HG03354 (cell line): ENCODE measurements at regions not wholly inside any gene's neighbourhood (a gene's known extent, or its start where the extent isn't known, plus 50 kb on each side); places are given as distances from the start of the nearest gene placed in this dataset.
A peak's percentile ranks its signal among the peaks of the same experiment; 100 is the strongest.

Experiments used
- ATAC-seq: cut with Tn5 transposase; IDR thresholded peaks from one replicate; pipeline ENCODE4 v1.9.1; 2021; ENCODE audit warnings: mild to moderate bottlenecking; ENCODE audit not compliant: unreplicated experiment, poor library complexity, severe bottlenecking

DNA sequence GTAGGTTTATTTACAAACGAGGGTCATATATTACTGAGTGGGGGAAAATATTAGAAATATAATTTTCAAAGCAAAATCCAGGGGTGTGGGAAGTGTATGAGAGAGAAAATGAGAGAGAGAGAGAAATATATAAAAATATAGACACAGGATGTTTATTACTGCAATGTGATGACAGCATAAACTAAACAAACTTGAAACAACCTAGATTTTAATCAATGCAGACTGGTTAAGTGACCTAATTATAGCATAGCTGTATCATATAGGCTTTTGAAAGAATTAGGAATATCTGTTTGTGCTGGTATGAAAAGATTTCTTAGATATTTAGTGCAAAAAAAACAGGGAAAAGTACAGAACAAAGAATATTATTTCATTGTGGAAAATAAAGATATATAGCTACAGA lies 280.5 kb downstream of the ACTL7B start:
- ATAC-seq = no peak

GRCh38 chr9:108569624-108570023 lies 286.2 kb downstream of the ACTL7B start:
- no peak for ATAC-seq

- no peak for ATAC-seq
Observed at GRCh38 chr9:108568093-108568492, 287.7 kb downstream of the ACTL7B start.

GRCh38 chr9:108567571-108567970 lies 288.2 kb downstream of the ACTL7B start:
- no peak for ATAC-seq

DNA sequence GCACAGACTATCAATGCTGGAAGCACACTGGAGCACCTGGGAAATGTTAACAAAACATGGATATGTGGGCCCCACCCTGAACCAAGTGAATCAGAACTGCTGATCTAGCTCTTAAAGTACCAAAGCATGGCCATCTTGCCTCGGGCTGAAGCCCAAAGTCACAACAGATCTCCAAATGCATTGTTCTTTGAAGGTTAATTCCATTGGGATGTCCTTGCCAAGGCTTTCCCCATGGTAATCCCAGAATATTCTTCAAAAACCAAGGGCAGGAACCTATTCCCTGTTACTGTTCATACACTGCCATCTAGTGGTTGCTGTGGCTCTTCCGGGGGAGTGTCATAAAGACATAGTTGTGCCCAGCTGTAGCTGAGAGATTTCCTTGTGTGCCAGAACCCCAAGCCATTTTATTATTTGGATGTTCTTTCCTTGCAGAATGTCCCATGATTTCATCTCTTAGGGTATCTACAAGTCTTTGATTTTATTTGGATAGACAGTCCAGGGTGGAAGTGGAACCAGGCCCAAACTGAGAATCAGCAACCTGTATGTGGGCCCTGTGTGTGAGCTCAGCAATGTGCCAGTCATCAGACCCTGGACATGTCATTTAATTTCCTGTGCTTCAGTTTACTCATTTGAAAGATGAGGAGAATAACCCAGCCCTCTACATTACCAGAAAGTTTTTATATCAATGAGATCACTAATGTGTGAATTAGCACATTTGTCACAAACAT lies 290.0 kb downstream of the ACTL7B start:
- ATAC-seq = peak; percentile 85

GRCh38 chr9:108562176-108562575 lies 293.6 kb downstream of the ACTL7B start:
- no peak for ATAC-seq

- no peak for ATAC-seq
Observed at GRCh38 chr9:108559432-108559831, 296.4 kb downstream of the ACTL7B start.

- ATAC-seq = no peak
Observed at GRCh38 chr9:108554831-108555230, 301.0 kb downstream of the ACTL7B start.

GRCh38 chr9:108553111-108553635 lies 302.6 kb downstream of the ACTL7B start:
- no peak for ATAC-seq

GRCh38 chr9:108552459-108553040 lies 303.2 kb downstream of the ACTL7B start:
- ATAC-seq = no peak

- no peak for ATAC-seq
Observed at GRCh38 chr9:108551030-108551841, 304.6 kb downstream of the ACTL7B start.

DNA sequence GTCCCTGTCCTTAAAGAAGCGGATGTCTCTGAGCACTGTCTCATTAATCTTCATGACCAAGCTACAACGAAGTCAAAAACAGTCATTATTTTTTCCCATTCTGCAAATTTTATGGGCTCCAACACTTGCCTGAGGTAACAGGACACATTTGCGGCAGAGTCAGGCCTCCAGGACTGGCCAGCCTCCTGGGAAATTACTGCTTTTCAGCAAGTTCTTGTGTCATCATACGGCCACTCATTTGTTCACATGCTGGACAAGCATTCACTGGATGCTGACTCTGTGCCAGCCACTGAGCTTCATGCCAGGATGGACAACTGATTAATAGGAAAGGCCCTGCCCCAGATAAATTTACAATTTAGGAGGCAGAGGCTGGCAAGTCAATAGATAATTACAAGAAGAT lies 305.7 kb downstream of the ACTL7B start:
- ATAC-seq = no peak

GRCh38 chr9:108549184-108549583 lies 306.6 kb downstream of the ACTL7B start:
- no peak for ATAC-seq

- ATAC-seq = no peak
Observed at GRCh38 chr9:108547411-108548135, 308.2 kb downstream of the ACTL7B start.

GRCh38 chr9:108546215-108546614 lies 309.6 kb downstream of the ACTL7B start:
- ATAC-seq = no peak

- no peak for ATAC-seq
Observed at GRCh38 chr9:108545436-108545835, 310.4 kb downstream of the ACTL7B start.

DNA sequence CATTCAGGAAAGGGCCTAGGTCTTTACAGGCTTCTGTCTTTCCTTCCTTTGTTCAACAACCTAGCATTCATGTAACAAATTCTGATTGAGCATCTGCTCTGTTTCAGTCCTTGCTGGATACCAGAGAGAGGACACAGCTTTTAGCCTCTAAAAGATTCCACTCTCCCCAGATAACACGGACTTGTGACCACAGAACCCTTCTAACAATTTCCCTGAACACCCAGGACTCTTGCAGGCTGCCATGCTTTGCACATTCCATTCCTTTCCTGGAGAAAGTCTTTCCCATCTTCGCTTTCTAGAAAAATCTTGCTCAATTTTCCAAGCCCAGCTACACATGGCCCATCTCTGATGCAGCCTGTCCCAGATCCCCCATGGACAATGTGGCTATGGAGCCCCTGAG lies 310.9 kb downstream of the ACTL7B start:
- no peak for ATAC-seq

DNA sequence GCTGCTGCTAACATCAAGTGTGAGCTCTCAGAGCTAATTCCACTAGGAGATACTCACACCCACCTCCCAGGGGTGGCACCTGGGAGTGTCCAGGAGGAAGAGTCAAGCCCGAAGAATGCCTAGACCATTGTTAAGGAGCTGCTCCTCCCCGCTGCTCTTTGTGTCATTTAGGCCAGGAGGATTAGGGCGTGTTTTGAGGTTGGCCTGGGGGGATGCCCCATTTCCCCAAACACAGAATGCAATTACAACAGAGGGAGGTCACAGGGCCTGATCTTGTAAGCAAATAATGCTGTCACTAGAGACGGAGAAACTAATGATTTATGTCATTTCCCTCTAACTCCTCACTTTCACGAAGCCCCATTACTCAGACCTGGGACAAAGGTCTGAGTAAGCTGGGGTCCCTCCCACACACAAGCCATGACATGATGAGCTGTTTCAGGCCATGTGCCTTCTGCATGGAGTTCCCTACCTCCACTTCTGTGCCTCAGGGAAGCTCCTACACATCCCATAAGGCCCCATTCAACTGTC lies 312.5 kb downstream of the ACTL7B start:
- no peak for ATAC-seq

DNA sequence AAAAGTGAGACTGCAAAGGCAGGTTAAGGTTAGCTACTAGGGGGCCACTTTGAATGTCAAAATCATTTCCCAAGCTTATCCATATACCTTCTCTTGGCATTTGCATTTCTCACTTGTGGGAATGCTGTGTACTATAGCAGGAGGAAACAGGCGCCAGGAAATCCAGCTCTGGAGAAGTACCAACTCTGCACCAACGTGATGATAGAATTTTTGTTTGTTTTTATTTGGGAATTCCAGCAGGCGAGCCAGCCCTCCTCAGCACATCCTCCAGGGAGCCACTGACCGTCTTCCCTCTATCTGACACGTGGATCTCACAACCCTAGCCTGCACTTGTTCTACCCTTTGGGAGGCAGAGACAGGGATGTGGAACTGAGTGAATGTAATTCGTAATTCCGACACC lies 318.0 kb downstream of the ACTL7B start:
- ATAC-seq = no peak
